ENCODE measurements at regions not wholly inside any gene's neighbourhood (a gene's known extent, or its start where the extent isn't known, plus 50 kb on each side); places are given as distances from the start of the nearest gene placed in this dataset.

DNA sequence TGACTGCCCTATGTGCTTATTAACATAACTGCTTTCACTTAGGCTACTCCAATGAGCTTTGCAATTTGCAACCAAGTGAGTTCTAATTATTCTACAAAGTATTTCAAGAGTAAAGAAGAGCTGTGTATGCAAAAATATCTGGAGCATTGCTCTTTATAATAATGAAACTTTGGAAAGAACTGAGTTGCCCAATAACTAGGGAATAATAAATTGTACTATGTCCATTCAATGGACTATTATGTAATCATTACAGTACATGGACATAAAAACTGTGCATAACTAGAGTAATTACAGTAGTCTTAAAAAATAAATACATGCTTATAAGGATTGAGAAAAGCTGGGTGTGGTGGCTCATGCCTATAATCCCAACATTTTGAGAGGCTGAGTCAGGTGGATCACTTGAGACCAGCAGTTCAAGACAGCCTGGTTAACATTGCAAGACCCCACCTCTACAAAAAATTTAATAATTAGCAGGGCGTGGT, 70.3 kb upstream of the JAK1 start:
- no peak for TF ChIP-seq CTCF (IDR thresholded peaks at IDR 0.05; ENCODE audit: low read depth, low read length, missing control alignments)
- DNase-seq (ENCODE audit: low read depth), result no peak
- no peak overlapping the region for H3K4me3 ChIP-seq (ENCODE audit: low read depth, low read length)

- TF ChIP-seq CTCF (IDR thresholded peaks at IDR 0.05; ENCODE audit: low read depth, low read length, missing control alignments), result no peak
- H3K4me3 ChIP-seq (ENCODE audit: low read depth, low read length), result no peak overlapping the region
- DNase-seq (ENCODE audit: low read depth), result no peak
Observed at GRCh38 chr1:65039066-65039465, 72.7 kb upstream of the JAK1 start.

- no peak overlapping the region for H3K4me3 ChIP-seq (ENCODE audit: low read depth, low read length)
- DNase-seq (ENCODE audit: low read depth), result no peak
- TF ChIP-seq CTCF (IDR thresholded peaks at IDR 0.05; ENCODE audit: low read depth, low read length, missing control alignments), result no peak
Observed at GRCh38 chr1:65039508-65039907, 73.2 kb upstream of the JAK1 start.

- no peak overlapping the region for H3K4me3 ChIP-seq (ENCODE audit: low read depth, low read length)
- no peak for TF ChIP-seq CTCF (IDR thresholded peaks at IDR 0.05; ENCODE audit: low read depth, low read length, missing control alignments)
- DNase-seq (ENCODE audit: low read depth), result no peak
Observed at GRCh38 chr1:65042467-65042866, 76.1 kb upstream of the JAK1 start.

GRCh38 chr1:65044411-65044810, 78.1 kb upstream of the JAK1 start:
- H3K4me3 ChIP-seq (ENCODE audit: low read depth, low read length), result no peak overlapping the region
- TF ChIP-seq CTCF (IDR thresholded peaks at IDR 0.05; ENCODE audit: low read depth, low read length, missing control alignments), result no peak
- no peak for DNase-seq (ENCODE audit: low read depth)

DNA sequence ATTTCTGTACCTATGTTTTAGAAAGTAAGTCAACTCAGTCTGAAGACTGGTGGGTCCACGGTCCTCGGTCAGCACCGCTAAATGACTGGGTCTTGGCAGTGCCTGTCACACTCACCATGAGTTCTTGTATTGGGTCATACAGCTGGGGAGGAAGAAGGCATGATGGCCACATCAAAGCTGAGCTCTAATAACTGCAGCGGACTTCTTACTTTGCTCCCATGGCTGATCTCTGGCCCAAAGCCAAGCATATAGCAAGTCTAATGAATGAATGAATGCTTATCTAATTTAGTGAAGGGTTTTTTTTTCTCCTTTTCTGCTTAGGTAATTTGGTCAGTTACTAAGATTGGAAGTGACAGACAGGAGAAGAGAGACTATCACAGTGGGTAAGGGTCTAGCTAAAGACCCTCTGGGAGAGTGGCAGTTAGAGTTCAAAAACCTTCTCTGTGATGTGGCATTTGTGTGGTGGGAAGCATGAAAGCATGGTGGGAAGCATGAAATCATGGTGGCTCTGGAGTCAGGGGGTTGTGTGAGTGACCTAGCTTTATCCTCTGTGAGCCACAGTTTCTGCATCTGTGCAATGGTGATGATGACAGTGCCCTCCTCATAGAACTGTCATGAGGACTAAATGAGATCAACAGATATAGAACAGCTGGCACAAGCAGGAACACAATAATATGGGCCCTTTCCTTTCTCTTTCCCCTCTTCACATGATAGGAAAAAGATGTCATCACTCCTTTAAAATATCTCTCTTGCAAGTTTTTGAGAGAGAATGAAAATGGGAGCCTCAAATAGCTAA, 78.9 kb upstream of the JAK1 start:
- DNase-seq (ENCODE audit: low read depth), result no peak
- H3K4me3 ChIP-seq (ENCODE audit: low read depth, low read length), result no peak overlapping the region
- no peak for TF ChIP-seq CTCF (IDR thresholded peaks at IDR 0.05; ENCODE audit: low read depth, low read length, missing control alignments)

GRCh38 chr1:65048335-65048734, 82.0 kb upstream of the JAK1 start:
- no peak for TF ChIP-seq CTCF (IDR thresholded peaks at IDR 0.05; ENCODE audit: low read depth, low read length, missing control alignments)
- no peak for DNase-seq (ENCODE audit: low read depth)

More at GRCh38 chr1:65048335-65048734, 82.0 kb upstream of the JAK1 start:
- no peak overlapping the region for H3K4me3 ChIP-seq (ENCODE audit: low read depth, low read length)

Measured in GM12864 (cell line).